ENCODE measurements at regions not wholly inside any gene's neighbourhood (a gene's known extent, or its start where the extent isn't known, plus 50 kb on each side); places are given as distances from the start of the nearest gene placed in this dataset.
A peak's percentile ranks its signal among the peaks of the same experiment; 100 is the strongest.

GRCh38 chr11:97996762-97997161 is 1024.0 kb upstream of the CNTN5 start (continued):
- TF ChIP-seq MAX (IDR thresholded peaks at IDR 0.05; ENCODE audit: low read depth): no peak

- Histone ChIP-seq H4K20me1 (ENCODE audit: insufficient read depth) (no peaks in the 10 kb centered on the region), H3K79me2 (ENCODE audit: insufficient read depth) (no peaks in the 10 kb centered on the region), H2AFZ (ENCODE audit: low read depth) (peak overlapping the region; percentile 74), H3F3A (replicated peaks; ENCODE audit: insufficient read depth) (no peaks in the 10 kb centered on the region), H3K4me2 (no peak overlapping the region), H3K9me3 (no peaks in the 10 kb centered on the region), H3K4me1 (ENCODE audit: control insufficient read depth in 1 of 2, insufficient read depth in 2 of 2, low read depth in 1 of 2, low read length in 1 of 2) (no peaks in the 10 kb centered on the region), H3K9ac (no peak overlapping the region), H3K27me3 (ENCODE audit: insufficient read depth) (no peaks in the 10 kb centered on the region), H3K9me2 (no peaks in the 10 kb centered on the region), H3K4me3 (ENCODE audit: low read depth in 2 of 2, low read length in 1 of 2) (no peak overlapping the region; a peak in 1 of 4 replicates), H3K27ac (ENCODE audit: low read depth in 2 of 2, low read length in 1 of 2) (no peak overlapping the region), H3K36me3 (replicated peaks in 1 of 2; ENCODE audit: control insufficient read depth in 1 of 2, insufficient read depth in 2 of 2, low read length in 1 of 2) (no peaks in the 10 kb centered on the region)
- TF ChIP-seq YY1 (IDR thresholded peaks at IDR 0.05; ENCODE audit: low read depth) (no peak), IRF3 (IDR thresholded peaks at IDR 0.05; ENCODE audit: low read depth, low read length) (no peak), RXRA (IDR thresholded peaks at IDR 0.05; ENCODE audit: borderline replicate concordance, low read depth) (no peak), SMC3 (IDR thresholded peaks at IDR 0.05; ENCODE audit: low read depth, low read length) (no peak), FOSL2 (IDR thresholded peaks at IDR 0.05; ENCODE audit: borderline replicate concordance, low read depth) (no peak), TAF1 (IDR thresholded peaks at IDR 0.05; ENCODE audit: borderline replicate concordance, low read depth, low read length) (no peak), USF2 (IDR thresholded peaks at IDR 0.05; ENCODE audit: borderline replicate concordance, low read depth, low read length) (no peak), NRF1 (IDR thresholded peaks at IDR 0.05; ENCODE audit: low read depth, low read length) (no peak), EZH2phosphoT487 (IDR thresholded peaks at IDR 0.05; ENCODE audit: borderline replicate concordance, low read depth) (no peak), MEF2A (IDR thresholded peaks at IDR 0.05; ENCODE audit: borderline replicate concordance, low read depth) (no peak), FOXM1 (IDR thresholded peaks at IDR 0.05; ENCODE audit: low read depth) (no peak), POLR2AphosphoS5 (IDR thresholded peaks at IDR 0.05; ENCODE audit: low read depth, low read length) (no peak), REST (IDR thresholded peaks at IDR 0.05; ENCODE audit: low read depth, low read length) (no peak), ELF1 (IDR thresholded peaks at IDR 0.05) (no peak), JUND (IDR thresholded peaks at IDR 0.05) (no peak), RAD21 (IDR thresholded peaks at IDR 0.05; ENCODE audit: low read length) (no peak), FOXJ3 (CRISPR knock-in tag; IDR thresholded peaks at IDR 0.05) (no peak), RCOR1 (IDR thresholded peaks at IDR 0.05; ENCODE audit: low read length) (no peak), ZBTB33 (IDR thresholded peaks at IDR 0.05; ENCODE audit: borderline replicate concordance, low read depth) (no peak), GABPA (IDR thresholded peaks at IDR 0.05; ENCODE audit: low read depth) (no peak)
- CTCF ChIA-PET: interaction anchor here (0.7 kb wide), 1 partner anchor 11 kb away, joined by 3 read pairs; no protein-coding TSS in a partner anchor
- POLR2A ChIA-PET: no interaction called here
- no peak for DNase-seq
- WGBS (ENCODE audit: low lambda C conversion rate): 51% methylated on average over 1 of the region's 1 CpG
Observed at GRCh38 chr11:98003606-98004371, 1017.0 kb upstream of the CNTN5 start.

All from SK-N-SH (cell line).